ENCODE measurements at regions not wholly inside any gene's neighbourhood (a gene's known extent, or its start where the extent isn't known, plus 50 kb on each side); places are given as distances from the start of the nearest gene placed in this dataset.

DNA sequence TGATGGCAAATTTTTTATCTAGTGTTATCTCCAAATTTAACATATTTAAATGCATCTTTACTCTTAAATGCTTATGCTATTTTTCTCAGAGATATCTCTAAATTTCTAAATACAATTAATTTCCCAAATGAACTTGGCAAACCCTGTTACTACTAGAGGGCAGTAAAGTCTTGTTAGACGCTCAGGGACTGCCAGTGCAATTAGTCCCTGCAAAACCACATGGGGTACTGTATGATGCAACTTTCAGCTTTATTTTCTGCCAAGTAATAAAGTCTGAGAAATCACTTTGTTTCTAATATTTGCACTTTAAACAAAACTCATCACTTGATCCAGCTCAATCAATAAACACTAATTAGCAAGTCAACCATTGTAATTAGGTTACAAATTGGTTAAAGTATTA lies 76.0 kb upstream of the ADGRB3 start:
- Histone ChIP-seq H4K91ac (ENCODE audit: low read depth, low read length, poor library complexity) (no peak overlapping the region), H3K23ac (ENCODE audit: low read depth, low read length, poor library complexity) (no peak overlapping the region), H3K9ac (ENCODE audit: low read depth, low read length, poor library complexity) (no peak overlapping the region), H4K8ac (ENCODE audit: low read depth, low read length) (no peak overlapping the region), H2AFZ (ENCODE audit: low read length) (peak overlapping the region; percentile 37), H2BK15ac (ENCODE audit: low read length) (no peak overlapping the region), H3K79me1 (ENCODE audit: low read depth, low read length) (no peaks in the 10 kb centered on the region), H2AK5ac (ENCODE audit: low read depth, low read length) (no peak overlapping the region), H3K14ac (ENCODE audit: low read length) (no peak overlapping the region), H3K27ac (replicated peaks; ENCODE audit: low read length) (no peak overlapping the region), H3K4me3 (ENCODE audit: low read length in 2 of 2) (peak overlapping the region in 1 of 2 donors; percentile 5), H2BK5ac (ENCODE audit: low read length) (no peak overlapping the region), H3K9me3 (replicated peaks in 1 of 2; ENCODE audit: control insufficient read depth in 2 of 2, insufficient read depth in 1 of 2, low read depth in 1 of 2, low read length in 2 of 2) (no peaks in the 10 kb centered on the region), H3K18ac (ENCODE audit: low read length) (no peak overlapping the region), H3K4me1 (ENCODE audit: control insufficient read depth in 2 of 2, insufficient read depth in 1 of 2, low read depth in 1 of 2, low read length in 2 of 2) (peaks cover 0 to 4% of the 10 kb centered on the region in 2 donors), H3K27me3 (ENCODE audit: control insufficient read depth in 3 of 3, insufficient read depth in 3 of 3, low read depth in 1 of 3, low read length in 3 of 3) (no peaks in the 10 kb centered on the region), H3K4ac (ENCODE audit: low read length) (no peak overlapping the region), H2BK12ac (ENCODE audit: low read length) (no peak overlapping the region), H3K36me3 (replicated peaks in 1 of 2; ENCODE audit: control insufficient read depth in 2 of 2, insufficient read depth in 2 of 2, low read length in 2 of 2) (no peaks in the 10 kb centered on the region), H2BK120ac (ENCODE audit: low read depth, low read length) (no peak overlapping the region), H3K4me2 (ENCODE audit: insufficient read depth, low read length, poor library complexity, severe bottlenecking) (no peak overlapping the region)
- WGBS, 2 donors (ENCODE audit: extremely low coverage in 2 of 2, insufficient read length in 2 of 2, insufficient replicate concordance in 1 of 2), result no CpG with 5 or more reads among the region's 1 CpG
- no peak for DNase-seq (ENCODE audit: low spot score)

DNA sequence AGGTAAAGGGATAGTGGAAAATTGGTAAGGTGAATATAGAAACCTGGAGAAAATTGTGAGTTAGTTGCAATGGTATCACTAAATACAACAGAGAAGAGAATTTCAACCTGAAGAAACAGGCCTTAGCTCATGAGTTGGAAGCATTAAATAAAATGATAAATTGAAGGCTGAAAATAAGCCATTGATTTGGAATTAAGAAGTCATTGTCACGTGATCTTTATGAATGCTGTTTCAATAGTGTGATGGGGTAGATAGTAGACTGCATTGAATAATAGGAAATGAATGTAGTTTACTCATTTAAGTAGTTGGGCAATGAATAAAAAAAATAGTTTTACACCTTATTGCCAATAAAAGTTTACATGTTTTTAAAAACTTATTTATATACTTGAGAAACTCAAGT lies 88.5 kb upstream of the ADGRB3 start:
- H2BK12ac ChIP-seq (ENCODE audit: low read length), result no peak overlapping the region
- no peak overlapping the region for H2BK5ac ChIP-seq (ENCODE audit: low read length)
- H3K18ac ChIP-seq (ENCODE audit: low read length), result no peak overlapping the region
- no peak overlapping the region for H2BK120ac ChIP-seq (ENCODE audit: low read depth, low read length)
- no peak overlapping the region for H2AK5ac ChIP-seq (ENCODE audit: low read depth, low read length)
- peaks cover 5 to 6% of the 10 kb centered on the region in 2 donors for H3K9me3 ChIP-seq (replicated peaks in 1 of 2; ENCODE audit: control insufficient read depth in 2 of 2, insufficient read depth in 1 of 2, low read depth in 1 of 2, low read length in 2 of 2)
- H3K4me1 ChIP-seq (ENCODE audit: control insufficient read depth in 2 of 2, insufficient read depth in 1 of 2, low read depth in 1 of 2, low read length in 2 of 2), result no peaks in the 10 kb centered on the region
- H3K79me1 ChIP-seq (ENCODE audit: low read depth, low read length), result no peaks in the 10 kb centered on the region
- no peak overlapping the region for H3K4ac ChIP-seq (ENCODE audit: low read length)
- no peak overlapping the region for H3K4me3 ChIP-seq (ENCODE audit: low read length in 2 of 2)
- no peaks in the 10 kb centered on the region for H3K27me3 ChIP-seq (ENCODE audit: control insufficient read depth in 3 of 3, insufficient read depth in 3 of 3, low read depth in 1 of 3, low read length in 3 of 3)
- no peak overlapping the region for H3K23ac ChIP-seq (ENCODE audit: low read depth, low read length, poor library complexity)
- no CpG with 5 or more reads among the region's 1 CpG for WGBS, 2 donors (ENCODE audit: extremely low coverage in 2 of 2, insufficient read length in 2 of 2, insufficient replicate concordance in 1 of 2)
- H4K8ac ChIP-seq (ENCODE audit: low read depth, low read length), result no peak overlapping the region
- H2BK15ac ChIP-seq (ENCODE audit: low read length), result no peak overlapping the region
- no peak overlapping the region for H2AFZ ChIP-seq (ENCODE audit: low read length)
- H3K9ac ChIP-seq (ENCODE audit: low read depth, low read length, poor library complexity), result no peak overlapping the region
- H3K4me2 ChIP-seq (ENCODE audit: insufficient read depth, low read length, poor library complexity, severe bottlenecking), result no peak overlapping the region
- no peaks in the 10 kb centered on the region for H3K36me3 ChIP-seq (replicated peaks in 1 of 2; ENCODE audit: control insufficient read depth in 2 of 2, insufficient read depth in 2 of 2, low read length in 2 of 2)
- H3K27ac ChIP-seq (replicated peaks; ENCODE audit: low read length), result no peak overlapping the region
- no peak overlapping the region for H4K91ac ChIP-seq (ENCODE audit: low read depth, low read length, poor library complexity)
- H3K14ac ChIP-seq (ENCODE audit: low read length), result no peak overlapping the region
- DNase-seq (ENCODE audit: low spot score), result no peak

DNA sequence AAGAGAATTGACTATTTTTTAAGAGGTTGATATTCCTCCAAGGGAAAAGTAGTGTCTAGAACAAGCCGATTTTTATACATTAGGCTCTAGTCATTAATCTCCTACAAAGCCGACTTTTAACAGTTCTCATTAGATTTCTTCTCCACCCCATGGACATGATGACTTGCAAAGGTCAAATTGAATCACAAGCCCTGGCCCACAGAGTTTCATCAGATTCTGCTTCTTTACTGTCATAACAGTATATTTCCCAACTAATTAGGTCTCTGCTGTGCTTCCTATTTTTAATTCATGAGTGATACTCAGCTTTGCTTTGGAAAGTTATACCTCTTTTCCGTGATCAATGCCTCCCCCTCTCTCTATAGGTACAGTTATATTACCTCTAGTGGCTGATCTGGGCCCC lies 90.6 kb upstream of the ADGRB3 start:
- Histone ChIP-seq H3K4me1 (ENCODE audit: control insufficient read depth in 2 of 2, insufficient read depth in 1 of 2, low read depth in 1 of 2, low read length in 2 of 2) (no peaks in the 10 kb centered on the region), H2BK12ac (ENCODE audit: low read length) (no peak overlapping the region), H3K23ac (ENCODE audit: low read depth, low read length, poor library complexity) (no peak overlapping the region), H3K27me3 (ENCODE audit: control insufficient read depth in 3 of 3, insufficient read depth in 3 of 3, low read depth in 1 of 3, low read length in 3 of 3) (no peaks in the 10 kb centered on the region), H3K9ac (ENCODE audit: low read depth, low read length, poor library complexity) (no peak overlapping the region), H2AFZ (ENCODE audit: low read length) (no peak overlapping the region), H4K8ac (ENCODE audit: low read depth, low read length) (no peak overlapping the region), H2BK15ac (ENCODE audit: low read length) (no peak overlapping the region), H3K14ac (ENCODE audit: low read length) (no peak overlapping the region), H3K4me2 (ENCODE audit: insufficient read depth, low read length, poor library complexity, severe bottlenecking) (no peak overlapping the region), H2BK5ac (ENCODE audit: low read length) (no peak overlapping the region), H3K9me3 (replicated peaks in 1 of 2; ENCODE audit: control insufficient read depth in 2 of 2, insufficient read depth in 1 of 2, low read depth in 1 of 2, low read length in 2 of 2) (peaks cover 5 to 6% of the 10 kb centered on the region in 2 donors), H3K27ac (replicated peaks; ENCODE audit: low read length) (no peak overlapping the region), H3K18ac (ENCODE audit: low read length) (no peak overlapping the region), H2AK5ac (ENCODE audit: low read depth, low read length) (no peak overlapping the region), H3K36me3 (replicated peaks in 1 of 2; ENCODE audit: control insufficient read depth in 2 of 2, insufficient read depth in 2 of 2, low read length in 2 of 2) (no peaks in the 10 kb centered on the region), H4K91ac (ENCODE audit: low read depth, low read length, poor library complexity) (no peak overlapping the region), H3K79me1 (ENCODE audit: low read depth, low read length) (no peaks in the 10 kb centered on the region), H3K4ac (ENCODE audit: low read length) (no peak overlapping the region), H3K4me3 (ENCODE audit: low read length in 2 of 2) (no peak overlapping the region), H2BK120ac (ENCODE audit: low read depth, low read length) (no peak overlapping the region)
- DNase-seq (ENCODE audit: low spot score), result no peak
- WGBS, 2 donors (ENCODE audit: extremely low coverage in 2 of 2, insufficient read length in 2 of 2, insufficient replicate concordance in 1 of 2), result no CpG with 5 or more reads among the region's 3 CpGs

- H2BK15ac ChIP-seq (ENCODE audit: low read length), result no peak overlapping the region
- H3K36me3 ChIP-seq (replicated peaks in 1 of 2; ENCODE audit: control insufficient read depth in 2 of 2, insufficient read depth in 2 of 2, low read length in 2 of 2), result no peaks in the 10 kb centered on the region
- H3K14ac ChIP-seq (ENCODE audit: low read length), result no peak overlapping the region
- no CpG with 5 or more reads among the region's 21 CpGs for WGBS, 2 donors (ENCODE audit: extremely low coverage in 2 of 2, insufficient read length in 2 of 2, insufficient replicate concordance in 1 of 2)
- no peak overlapping the region for H3K4me3 ChIP-seq (ENCODE audit: low read length in 2 of 2)
- H4K8ac ChIP-seq (ENCODE audit: low read depth, low read length), result no peak overlapping the region
- H2BK12ac ChIP-seq (ENCODE audit: low read length), result no peak overlapping the region
- H3K9me3 ChIP-seq (replicated peaks in 1 of 2; ENCODE audit: control insufficient read depth in 2 of 2, insufficient read depth in 1 of 2, low read depth in 1 of 2, low read length in 2 of 2), result no peaks in the 10 kb centered on the region
- no peak overlapping the region for H2BK5ac ChIP-seq (ENCODE audit: low read length)
- no peak overlapping the region for H4K91ac ChIP-seq (ENCODE audit: low read depth, low read length, poor library complexity)
- no peak overlapping the region for H2AK5ac ChIP-seq (ENCODE audit: low read depth, low read length)
- no peak for DNase-seq (ENCODE audit: low spot score)
- no peak overlapping the region for H3K4me2 ChIP-seq (ENCODE audit: insufficient read depth, low read length, poor library complexity, severe bottlenecking)
- H3K4me1 ChIP-seq (ENCODE audit: control insufficient read depth in 2 of 2, insufficient read depth in 1 of 2, low read depth in 1 of 2, low read length in 2 of 2), result no peaks in the 10 kb centered on the region
- no peak overlapping the region for H2BK120ac ChIP-seq (ENCODE audit: low read depth, low read length)
- H3K27me3 ChIP-seq (ENCODE audit: control insufficient read depth in 3 of 3, insufficient read depth in 3 of 3, low read depth in 1 of 3, low read length in 3 of 3), result no peaks in the 10 kb centered on the region
- no peak overlapping the region for H3K23ac ChIP-seq (ENCODE audit: low read depth, low read length, poor library complexity)
- H3K79me1 ChIP-seq (ENCODE audit: low read depth, low read length), result no peaks in the 10 kb centered on the region
- H2AFZ ChIP-seq (ENCODE audit: low read length), result no peak overlapping the region
- no peak overlapping the region for H3K18ac ChIP-seq (ENCODE audit: low read length)
- H3K27ac ChIP-seq (replicated peaks; ENCODE audit: low read length), result no peak overlapping the region
- H3K9ac ChIP-seq (ENCODE audit: low read depth, low read length, poor library complexity), result no peak overlapping the region
- H3K4ac ChIP-seq (ENCODE audit: low read length), result no peak overlapping the region
These were observed 101.7 kb upstream of the ADGRB3 start for GRCh38 chr6:68533339-68533795.

Measured in neuronal stem cell (in vitro differentiated cells).